Thoracic aorta (tissue), 2 donors: ENCODE measurements at regions not wholly inside any gene's neighbourhood (a gene's known extent, or its start where the extent isn't known, plus 50 kb on each side); places are given as distances from the start of the nearest gene placed in this dataset.

Experiments used
- ATAC-seq: fragments of 150-250 bp; one replicate; pipeline ENCODE4 v1.8.0; 2017; ENCODE audit warnings: low read depth; ENCODE audit not compliant: insufficient number of reproducible peaks, low FRiP score
- DNase-seq: peaks from one replicate; pipeline ENCODE4 v3.0.0-alpha.2; 2020; ENCODE audit warnings: low spot score
- H3K27ac ChIP-seq, 2 donors: fragments of 200-600 bp; sonication (generic); 1 replicate in 1 of 2; 2 replicates in 1 of 2; pipeline ENCODE4 v1.5.1; 2016; ENCODE audit warnings: mild to moderate bottlenecking in 2 of 2, moderate library complexity in 2 of 2
- H3K27me3 ChIP-seq: fragments of 200-600 bp; sonication (generic); replicated peaks from 2 replicates; pipeline ENCODE4 v1.6.0; 2016; ENCODE audit warnings: mild to moderate bottlenecking; ENCODE audit not compliant: insufficient read depth
- H3K36me3 ChIP-seq: fragments of 200-600 bp; sonication (generic); one replicate; pipeline ENCODE4 v1.5.1; 2016
- H3K4me1 ChIP-seq, 2 donors: fragments of 200-600 bp; sonication (generic); 1 replicate in 1 of 2; 2 replicates in 1 of 2; pipeline versions ENCODE4 v1.5.1 to v1.6.0; 2016; ENCODE audit warnings: low read depth in 2 of 2, mild to moderate bottlenecking in 1 of 2; ENCODE audit not compliant: control insufficient read depth in 1 of 2
- H3K4me3 ChIP-seq: fragments of 200-600 bp; sonication (generic); 2 replicates; pipeline ENCODE4 v1.5.1; 2016; ENCODE audit warnings: mild to moderate bottlenecking
- H3K9me3 ChIP-seq: fragments of 200-600 bp; sonication (generic); 2 replicates; pipeline ENCODE4 v1.5.1; 2016
- TF ChIP-seq, protein P1 (sequence below): fragments of 200-600 bp; sonication (generic); IDR thresholded peaks from one replicate; pipeline ENCODE4 v1.5.1; 2019; ENCODE audit warnings: antibody characterized with exemption

DNA sequence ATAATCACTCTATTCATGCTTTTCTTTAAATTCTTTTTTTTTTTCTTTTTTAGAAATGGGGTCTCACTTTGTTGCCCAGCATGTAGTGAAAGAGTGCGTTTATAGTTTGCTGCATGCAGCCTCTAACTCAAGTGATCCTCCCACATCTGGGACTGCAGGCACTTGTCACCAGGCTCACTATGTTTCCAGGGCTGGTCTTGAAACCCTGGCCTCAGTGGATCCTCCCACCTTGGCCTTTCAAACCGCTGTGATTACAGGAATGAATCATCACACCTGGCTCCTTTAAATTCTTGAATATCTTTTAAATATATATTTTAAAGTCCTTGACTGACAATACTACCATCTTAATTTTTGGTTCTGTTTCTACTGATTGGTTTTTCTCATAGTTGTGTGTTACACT lies 591.6 kb upstream of the KCND2 start:
- TF ChIP-seq, protein P1, sequence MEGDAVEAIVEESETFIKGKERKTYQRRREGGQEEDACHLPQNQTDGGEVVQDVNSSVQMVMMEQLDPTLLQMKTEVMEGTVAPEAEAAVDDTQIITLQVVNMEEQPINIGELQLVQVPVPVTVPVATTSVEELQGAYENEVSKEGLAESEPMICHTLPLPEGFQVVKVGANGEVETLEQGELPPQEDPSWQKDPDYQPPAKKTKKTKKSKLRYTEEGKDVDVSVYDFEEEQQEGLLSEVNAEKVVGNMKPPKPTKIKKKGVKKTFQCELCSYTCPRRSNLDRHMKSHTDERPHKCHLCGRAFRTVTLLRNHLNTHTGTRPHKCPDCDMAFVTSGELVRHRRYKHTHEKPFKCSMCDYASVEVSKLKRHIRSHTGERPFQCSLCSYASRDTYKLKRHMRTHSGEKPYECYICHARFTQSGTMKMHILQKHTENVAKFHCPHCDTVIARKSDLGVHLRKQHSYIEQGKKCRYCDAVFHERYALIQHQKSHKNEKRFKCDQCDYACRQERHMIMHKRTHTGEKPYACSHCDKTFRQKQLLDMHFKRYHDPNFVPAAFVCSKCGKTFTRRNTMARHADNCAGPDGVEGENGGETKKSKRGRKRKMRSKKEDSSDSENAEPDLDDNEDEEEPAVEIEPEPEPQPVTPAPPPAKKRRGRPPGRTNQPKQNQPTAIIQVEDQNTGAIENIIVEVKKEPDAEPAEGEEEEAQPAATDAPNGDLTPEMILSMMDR = no peak
- no peaks in the 10 kb centered on the region for H3K9me3 ChIP-seq
- ATAC-seq = no peak
- no peak overlapping the region for H3K4me3 ChIP-seq
- no peaks in the 10 kb centered on the region for H3K36me3 ChIP-seq
- H3K4me1 ChIP-seq = no peaks in the 10 kb centered on the region
- no peak overlapping the region for H3K27ac ChIP-seq
- no peaks in the 10 kb centered on the region for H3K27me3 ChIP-seq
- DNase-seq = no peak

DNA sequence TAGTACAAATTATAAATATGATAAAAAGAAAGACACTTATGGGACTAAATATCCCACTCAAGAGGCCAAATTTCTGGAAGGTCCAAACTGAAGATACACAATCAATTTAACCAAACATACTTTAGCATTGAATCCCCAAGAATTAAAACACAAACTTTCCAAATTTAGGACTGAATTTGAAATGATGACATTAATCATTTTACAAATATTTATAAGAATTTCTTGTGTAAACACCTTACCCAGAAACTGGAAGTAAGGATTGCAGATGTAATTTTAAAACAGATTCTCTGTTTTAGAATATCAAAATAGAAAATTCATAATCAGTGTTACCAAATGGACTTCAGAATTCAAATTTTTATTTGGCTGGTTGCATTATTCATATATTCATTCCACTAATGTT lies 588.2 kb upstream of the KCND2 start:
- no peaks in the 10 kb centered on the region for H3K36me3 ChIP-seq
- TF ChIP-seq, protein P1 = no peak
- no peak for DNase-seq
- H3K27ac ChIP-seq = no peak overlapping the region
- H3K27me3 ChIP-seq = no peaks in the 10 kb centered on the region
- H3K9me3 ChIP-seq = no peaks in the 10 kb centered on the region
- no peaks in the 10 kb centered on the region for H3K4me1 ChIP-seq
- ATAC-seq = no peak
- H3K4me3 ChIP-seq = no peak overlapping the region

DNA sequence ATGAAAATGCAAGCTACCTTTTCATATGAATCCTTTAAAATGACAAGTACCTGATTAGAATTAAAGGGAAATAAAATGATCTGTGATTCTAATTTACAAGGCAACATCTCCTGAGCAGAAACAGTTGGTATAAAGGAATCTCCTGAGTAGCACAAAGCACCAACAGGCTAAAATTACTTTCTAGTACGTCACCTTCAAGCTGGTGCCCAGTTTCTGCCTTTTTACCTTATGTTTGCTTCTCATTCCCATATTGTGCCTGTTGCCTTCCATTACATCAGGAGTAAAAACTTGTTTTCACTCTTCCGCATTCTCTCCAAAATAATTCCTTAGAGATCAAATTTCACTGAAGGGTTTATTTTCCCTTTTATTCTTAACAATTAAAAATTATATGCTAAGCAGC lies 587.1 kb upstream of the KCND2 start:
- TF ChIP-seq, protein P1 = no peak
- DNase-seq = no peak
- Histone ChIP-seq H3K9me3 (no peaks in the 10 kb centered on the region), H3K27ac (no peak overlapping the region), H3K27me3 (no peaks in the 10 kb centered on the region), H3K4me3 (no peak overlapping the region), H3K4me1 (no peaks in the 10 kb centered on the region), H3K36me3 (no peaks in the 10 kb centered on the region)
- ATAC-seq = no peak

DNA sequence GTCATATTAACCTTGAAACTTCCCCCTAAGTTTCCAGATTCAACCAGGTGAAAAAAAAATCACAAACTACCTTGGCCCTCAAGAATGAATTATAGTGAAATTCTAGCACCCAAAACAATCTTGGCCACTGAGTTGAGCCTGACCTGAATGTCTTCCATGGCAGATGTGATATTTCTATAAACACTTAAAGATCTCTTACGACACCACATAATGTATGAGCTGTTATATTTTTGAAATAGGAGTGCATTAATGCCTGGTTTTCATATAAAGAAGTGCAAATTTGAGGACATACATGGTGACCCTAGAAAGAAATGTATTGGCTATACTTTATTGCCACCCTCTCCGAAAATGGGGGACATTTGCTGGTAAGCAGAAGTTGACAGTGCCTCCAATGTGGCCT lies 584.1 kb upstream of the KCND2 start:
- Histone ChIP-seq H3K36me3 (no peaks in the 10 kb centered on the region), H3K9me3 (no peaks in the 10 kb centered on the region), H3K27me3 (no peaks in the 10 kb centered on the region), H3K4me3 (no peak overlapping the region), H3K4me1 (no peaks in the 10 kb centered on the region), H3K27ac (no peak overlapping the region)
- TF ChIP-seq, protein P1 = no peak
- no peak for DNase-seq
- ATAC-seq = no peak

DNA sequence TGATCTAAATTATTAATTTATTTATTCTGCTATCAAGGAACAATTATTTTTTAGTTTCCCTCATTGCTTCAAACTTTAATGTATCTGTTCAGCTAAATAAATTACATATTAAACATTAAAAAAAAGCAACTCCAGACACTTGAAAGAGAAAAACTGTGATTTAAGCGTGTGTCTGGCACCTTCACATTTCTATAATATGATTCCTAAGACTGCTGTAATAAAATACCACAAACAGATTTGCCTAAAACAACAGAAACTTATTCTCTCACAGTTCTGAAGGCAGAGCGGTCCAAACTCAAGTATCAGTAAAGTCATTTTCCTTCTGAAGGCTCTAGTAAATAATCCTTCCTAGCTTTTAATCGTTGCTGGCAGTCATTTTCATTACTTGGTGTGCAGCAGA lies 580.4 kb upstream of the KCND2 start:
- Histone ChIP-seq H3K4me1 (no peaks in the 10 kb centered on the region), H3K9me3 (no peaks in the 10 kb centered on the region), H3K4me3 (no peak overlapping the region), H3K27ac (no peak overlapping the region), H3K36me3 (no peaks in the 10 kb centered on the region), H3K27me3 (no peaks in the 10 kb centered on the region)
- no peak for DNase-seq
- no peak for ATAC-seq
- TF ChIP-seq, protein P1 = no peak
